Stimulated activated CD4-positive, alpha-beta T cell treated with anti-CD3 and anti-CD28 coated beads, Interleukin-1b, Interleukin-23, amount 100 ng/mL, for 1 hour (primary cell): ENCODE measurements at regions not wholly inside any gene's neighbourhood (a gene's known extent, or its start where the extent isn't known, plus 50 kb on each side); places are given as distances from the start of the nearest gene placed in this dataset.

Experiments
- DNase-seq, 2 donors: peaks; one replicate each; pipeline ENCODE4 v3.0.0-alpha.2; 2020; ENCODE audit warnings: low read depth in 2 of 2

GRCh38 chrX:78493180-78493579 is 165.8 kb upstream of the CYSLTR1 start:
- DNase-seq = no peak

DNA sequence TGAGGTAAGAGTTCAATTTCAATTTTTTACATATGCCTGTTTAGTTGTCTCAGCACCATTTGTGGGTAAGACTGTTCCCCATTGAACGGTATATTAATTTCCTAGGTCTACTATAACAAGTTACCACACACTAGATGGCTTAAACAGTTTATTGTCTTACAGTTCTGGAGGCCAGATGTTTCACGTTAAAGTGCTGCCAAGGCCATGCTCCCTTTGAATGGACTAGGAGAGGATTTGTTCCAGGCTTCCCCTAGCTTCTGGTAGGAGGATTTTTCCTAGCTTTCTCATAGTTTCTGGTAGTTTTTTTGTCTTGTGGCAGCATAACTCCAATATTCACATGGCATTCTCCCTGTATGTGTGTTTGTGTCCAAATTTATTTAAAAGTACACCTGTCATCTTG is 149.3 kb upstream of the CYSLTR1 start:
- no peak for DNase-seq

DNA sequence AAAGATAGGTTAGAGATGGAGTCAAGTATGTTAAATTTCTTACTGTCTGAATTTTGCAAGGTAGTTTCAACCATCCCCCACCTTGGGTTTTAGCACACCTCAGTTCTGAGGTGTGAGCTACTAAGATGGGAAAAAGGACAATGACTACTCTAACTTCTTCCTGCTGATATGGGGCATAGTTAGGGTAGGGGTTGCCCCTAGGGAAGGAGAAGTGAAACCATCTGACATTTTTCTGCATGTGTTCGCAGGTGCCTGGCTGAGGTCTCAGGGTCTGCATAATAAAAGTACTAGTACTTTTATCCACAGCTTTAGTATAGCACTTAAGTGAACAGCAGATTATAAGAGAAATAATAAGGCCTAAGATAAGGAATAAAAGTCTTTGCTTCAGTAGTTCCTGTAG is 129.5 kb upstream of the CYSLTR1 start:
- no peak for DNase-seq

DNA sequence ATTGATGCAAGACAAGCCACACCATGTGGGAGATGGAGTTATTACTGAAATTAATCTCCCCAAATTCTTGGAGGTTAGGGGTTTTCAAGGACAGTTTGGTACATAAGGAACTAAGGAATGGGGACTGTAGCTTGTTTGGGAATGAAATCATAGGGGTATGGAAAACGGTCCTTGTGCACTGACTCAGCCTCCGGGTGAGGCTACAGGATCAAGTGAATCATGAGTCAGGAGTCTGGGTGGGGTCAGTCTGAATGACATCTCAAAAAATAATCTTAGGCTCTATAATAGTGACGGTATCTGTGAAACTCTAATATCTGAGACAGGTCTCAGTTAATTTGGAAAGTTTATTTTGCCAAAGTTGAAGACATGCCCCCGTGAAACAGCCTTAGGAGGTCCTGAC is 128.5 kb upstream of the CYSLTR1 start:
- no peak for DNase-seq

- DNase-seq = no peak
These were observed 124.9 kb upstream of the CYSLTR1 start for GRCh38 chrX:78452356-78452755.

GRCh38 chrX:78437621-78438020 is 110.2 kb upstream of the CYSLTR1 start:
- no peak for DNase-seq

- DNase-seq = no peak
These were observed 101.8 kb upstream of the CYSLTR1 start for GRCh38 chrX:78429172-78429571.

GRCh38 chrX:78388663-78389062 is 61.3 kb upstream of the CYSLTR1 start:
- DNase-seq = no peak

DNA sequence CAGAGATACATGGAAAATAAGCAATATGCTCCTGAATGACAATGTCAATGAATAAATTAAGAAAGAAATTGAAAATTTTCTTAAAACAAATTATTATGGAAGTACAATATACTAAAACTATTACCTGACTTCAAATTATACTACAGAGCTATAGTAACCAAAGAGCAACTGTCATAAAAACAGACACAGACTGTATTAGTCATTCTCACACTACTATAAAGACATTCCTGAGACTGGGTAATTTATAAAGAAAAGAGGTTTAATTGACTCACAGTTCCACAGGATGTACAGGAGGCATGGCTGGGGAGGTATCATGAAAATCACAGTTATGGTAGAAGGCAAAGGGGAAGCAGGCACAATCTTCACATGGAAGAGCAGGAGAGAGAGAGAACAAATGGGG is 60.0 kb upstream of the CYSLTR1 start:
- DNase-seq = no peak

- no peak for DNase-seq
These were observed 57.1 kb upstream of the CYSLTR1 start for GRCh38 chrX:78384486-78384885.

GRCh38 chrX:78383594-78383993 is 56.2 kb upstream of the CYSLTR1 start:
- DNase-seq = no peak

- no peak for DNase-seq
These were observed 51.2 kb upstream of the CYSLTR1 start for GRCh38 chrX:78378476-78379115.
